ENCODE measurements at regions not wholly inside any gene's neighbourhood (a gene's known extent, or its start where the extent isn't known, plus 50 kb on each side); places are given as distances from the start of the nearest gene placed in this dataset.

- intact Hi-C loops (cut with DNase I): no loop called here
- H3K36me3 ChIP-seq: no peaks in the 10 kb centered on the region
- TF ChIP-seq CTCF (IDR thresholded peaks at IDR 0.05): no peak
- H3K27me3 ChIP-seq: no peaks in the 10 kb centered on the region
- H3K4me3 ChIP-seq: no peak overlapping the region
- H3K9ac ChIP-seq (ENCODE audit: low read depth in 2 of 2, low read length in 2 of 2): no peak overlapping the region
- H3K9me3 ChIP-seq: no peaks in the 10 kb centered on the region
- no peaks in the 10 kb centered on the region for H3K4me1 ChIP-seq
- DNase-seq: no peak
- H3K27ac ChIP-seq: no peak overlapping the region
These were observed 132.1 kb downstream of the DYRK2 start for GRCh38 chr12:67780580-67781084.

- H3K4me3 ChIP-seq: no peak overlapping the region
- H3K27ac ChIP-seq: no peak overlapping the region
- intact Hi-C loops (cut with DNase I): no loop called here
- no peak for TF ChIP-seq CTCF (IDR thresholded peaks at IDR 0.05)
- DNase-seq: no peak
- H3K4me1 ChIP-seq: no peaks in the 10 kb centered on the region
- H3K36me3 ChIP-seq: no peaks in the 10 kb centered on the region
- H3K27me3 ChIP-seq: no peaks in the 10 kb centered on the region
- no peaks in the 10 kb centered on the region for H3K9me3 ChIP-seq
- H3K9ac ChIP-seq (ENCODE audit: low read depth in 2 of 2, low read length in 2 of 2): no peak overlapping the region
These were observed 134.0 kb downstream of the DYRK2 start for GRCh38 chr12:67782573-67782972.

- H3K4me3 ChIP-seq: no peak overlapping the region
- no peaks in the 10 kb centered on the region for H3K9me3 ChIP-seq
- H3K9ac ChIP-seq (ENCODE audit: low read depth in 2 of 2, low read length in 2 of 2): no peak overlapping the region
- no peaks in the 10 kb centered on the region for H3K27me3 ChIP-seq
- no peak for DNase-seq
- H3K4me1 ChIP-seq: no peaks in the 10 kb centered on the region
- intact Hi-C loops (cut with DNase I): no loop called here
- TF ChIP-seq CTCF (IDR thresholded peaks at IDR 0.05): no peak
- no peak overlapping the region for H3K27ac ChIP-seq
- H3K36me3 ChIP-seq: no peaks in the 10 kb centered on the region
These were observed 134.8 kb downstream of the DYRK2 start for GRCh38 chr12:67783393-67783792.

- intact Hi-C loops (cut with DNase I): no loop called here
- no peak for TF ChIP-seq CTCF (IDR thresholded peaks at IDR 0.05)
- no peak for DNase-seq
- H3K36me3 ChIP-seq: no peaks in the 10 kb centered on the region
- no peak overlapping the region for H3K4me3 ChIP-seq
- H3K4me1 ChIP-seq: no peaks in the 10 kb centered on the region
- H3K9me3 ChIP-seq: no peaks in the 10 kb centered on the region
- H3K27ac ChIP-seq: no peak overlapping the region
- H3K9ac ChIP-seq (ENCODE audit: low read depth in 2 of 2, low read length in 2 of 2): no peak overlapping the region
- no peaks in the 10 kb centered on the region for H3K27me3 ChIP-seq
These were observed 136.3 kb downstream of the DYRK2 start for GRCh38 chr12:67784831-67785230.

GRCh38 chr12:67786086-67786485 is 137.5 kb downstream of the DYRK2 start:
- Histone ChIP-seq H3K27me3 (no peaks in the 10 kb centered on the region), H3K9me3 (no peaks in the 10 kb centered on the region), H3K36me3 (no peaks in the 10 kb centered on the region), H3K4me3 (no peak overlapping the region), H3K9ac (ENCODE audit: low read depth in 2 of 2, low read length in 2 of 2) (no peak overlapping the region), H3K4me1 (no peaks in the 10 kb centered on the region), H3K27ac (no peak overlapping the region)
- intact Hi-C loops (cut with DNase I): no loop called here
- DNase-seq: no peak
- no peak for TF ChIP-seq CTCF (IDR thresholded peaks at IDR 0.05)

GRCh38 chr12:67788118-67788517 is 139.6 kb downstream of the DYRK2 start:
- no peak overlapping the region for H3K4me3 ChIP-seq
- no peaks in the 10 kb centered on the region for H3K36me3 ChIP-seq
- no peaks in the 10 kb centered on the region for H3K27me3 ChIP-seq
- DNase-seq: no peak
- intact Hi-C loops (cut with DNase I): no loop called here
- no peaks in the 10 kb centered on the region for H3K4me1 ChIP-seq
- no peak overlapping the region for H3K9ac ChIP-seq (ENCODE audit: low read depth in 2 of 2, low read length in 2 of 2)
- TF ChIP-seq CTCF (IDR thresholded peaks at IDR 0.05): no peak
- H3K27ac ChIP-seq: no peak overlapping the region
- no peaks in the 10 kb centered on the region for H3K9me3 ChIP-seq

All from colonic mucosa (tissue), 4 donors.